ENCODE measurements at regions not wholly inside any gene's neighbourhood (a gene's known extent, or its start where the extent isn't known, plus 50 kb on each side); places are given as distances from the start of the nearest gene placed in this dataset.
"Not testable (repeated sequence)": the region's sequence is repeated elsewhere in the genome, so short reads cannot be mapped to it uniquely, and the experiment has no call there.

GRCh38 chr13:68736961-68737360 lies 1370.7 kb upstream of the ATXN8OS start:
- DNase-seq, result no peak

GRCh38 chr13:68727798-68728197 lies 1379.8 kb upstream of the ATXN8OS start:
- no peak for DNase-seq

- DNase-seq, result no peak
Observed at GRCh38 chr13:68727165-68727564, 1380.5 kb upstream of the ATXN8OS start.

- no peak for DNase-seq
Observed at GRCh38 chr13:68719815-68720214, 1387.8 kb upstream of the ATXN8OS start.

GRCh38 chr13:68715651-68716050 lies 1392.0 kb upstream of the ATXN8OS start:
- DNase-seq, result no peak

GRCh38 chr13:68714292-68714691 lies 1393.3 kb upstream of the ATXN8OS start:
- no peak for DNase-seq

- DNase-seq, result no peak
Observed at GRCh38 chr13:68713394-68713793, 1394.2 kb upstream of the ATXN8OS start.

- no peak for DNase-seq
Observed at GRCh38 chr13:68708336-68708908, 1399.2 kb upstream of the ATXN8OS start.

GRCh38 chr13:68706044-68706443 lies 1401.6 kb upstream of the ATXN8OS start:
- DNase-seq, result not testable (repeated sequence)

GRCh38 chr13:68697551-68697950 lies 1410.1 kb upstream of the ATXN8OS start:
- DNase-seq, result no peak

GRCh38 chr13:68696907-68697306 lies 1410.7 kb upstream of the ATXN8OS start:
- DNase-seq, result no peak

- DNase-seq, result no peak
Observed at GRCh38 chr13:68692049-68692448, 1415.6 kb upstream of the ATXN8OS start.

GRCh38 chr13:68690567-68690966 lies 1417.1 kb upstream of the ATXN8OS start:
- DNase-seq, result no peak

GRCh38 chr13:68676513-68677115 lies 1431.0 kb upstream of the ATXN8OS start:
- DNase-seq, result no peak

- DNase-seq, result no peak
Observed at GRCh38 chr13:68675209-68675608, 1432.4 kb upstream of the ATXN8OS start.

- DNase-seq, result no peak
Observed at GRCh38 chr13:68667863-68668262, 1437.7 kb upstream of the PCDH9 start.

- DNase-seq, result no peak
Observed at GRCh38 chr13:68666774-68667397, 1436.8 kb upstream of the PCDH9 start.

GRCh38 chr13:68645814-68646213 lies 1415.7 kb upstream of the PCDH9 start:
- DNase-seq, result no peak

GRCh38 chr13:68644611-68645010 lies 1414.5 kb upstream of the PCDH9 start:
- no peak for DNase-seq

- no peak for DNase-seq
Observed at GRCh38 chr13:68636784-68637183, 1406.6 kb upstream of the PCDH9 start.

- DNase-seq, result no peak
Observed at GRCh38 chr13:68628994-68629393, 1398.9 kb upstream of the PCDH9 start.

GRCh38 chr13:68627379-68627778 lies 1397.2 kb upstream of the PCDH9 start:
- no peak for DNase-seq

GRCh38 chr13:68616600-68617222 lies 1386.6 kb upstream of the PCDH9 start:
- DNase-seq, result no peak

GRCh38 chr13:68609661-68610060 lies 1379.5 kb upstream of the PCDH9 start:
- no peak for DNase-seq
